Glutamatergic neuron (in vitro differentiated cells): ENCODE measurements at regions not wholly inside any gene's neighbourhood (a gene's known extent, or its start where the extent isn't known, plus 50 kb on each side); places are given as distances from the start of the nearest gene placed in this dataset.

Experiments
- DNase-seq: peaks from one replicate; pipeline ENCODE4 v3.0.0; 2022
- H3K27ac Mint-ChIP-seq: one replicate; pipeline ENCODE4 v1.8.0; 2020; ENCODE audit warnings: mild to moderate bottlenecking, mixed read lengths, inconsistent platforms; ENCODE audit not compliant: unreplicated experiment
- H3K27me3 Mint-ChIP-seq: one replicate; pipeline ENCODE4 v1.8.0; 2020; ENCODE audit warnings: mild to moderate bottlenecking, moderate library complexity, mixed read lengths, inconsistent platforms; ENCODE audit not compliant: unreplicated experiment
- H3K36me3 Mint-ChIP-seq: one replicate; pipeline ENCODE4 v1.8.0; 2020; ENCODE audit warnings: mild to moderate bottlenecking, mixed read lengths, inconsistent platforms; ENCODE audit not compliant: unreplicated experiment
- H3K4me1 Mint-ChIP-seq: one replicate; pipeline ENCODE4 v1.8.0; 2020; ENCODE audit warnings: mild to moderate bottlenecking, low read depth, mixed read lengths, inconsistent platforms; ENCODE audit not compliant: unreplicated experiment
- H3K4me3 Mint-ChIP-seq: one replicate; pipeline ENCODE4 v1.8.0; 2020; ENCODE audit warnings: mild to moderate bottlenecking, mixed read lengths, inconsistent platforms; ENCODE audit not compliant: unreplicated experiment
- H3K9me3 Mint-ChIP-seq: one replicate; pipeline ENCODE4 v1.8.0; 2020; ENCODE audit warnings: mild to moderate bottlenecking, moderate library complexity, mixed read lengths, inconsistent platforms; ENCODE audit not compliant: unreplicated experiment
- TF ChIP-seq, protein P1 (sequence below): fragments of 200-600 bp; sonication (generic); IDR thresholded peaks from one replicate; pipeline ENCODE4 v1.5.0; 2021; ENCODE audit not compliant: partially characterized antibody, unreplicated experiment

DNA sequence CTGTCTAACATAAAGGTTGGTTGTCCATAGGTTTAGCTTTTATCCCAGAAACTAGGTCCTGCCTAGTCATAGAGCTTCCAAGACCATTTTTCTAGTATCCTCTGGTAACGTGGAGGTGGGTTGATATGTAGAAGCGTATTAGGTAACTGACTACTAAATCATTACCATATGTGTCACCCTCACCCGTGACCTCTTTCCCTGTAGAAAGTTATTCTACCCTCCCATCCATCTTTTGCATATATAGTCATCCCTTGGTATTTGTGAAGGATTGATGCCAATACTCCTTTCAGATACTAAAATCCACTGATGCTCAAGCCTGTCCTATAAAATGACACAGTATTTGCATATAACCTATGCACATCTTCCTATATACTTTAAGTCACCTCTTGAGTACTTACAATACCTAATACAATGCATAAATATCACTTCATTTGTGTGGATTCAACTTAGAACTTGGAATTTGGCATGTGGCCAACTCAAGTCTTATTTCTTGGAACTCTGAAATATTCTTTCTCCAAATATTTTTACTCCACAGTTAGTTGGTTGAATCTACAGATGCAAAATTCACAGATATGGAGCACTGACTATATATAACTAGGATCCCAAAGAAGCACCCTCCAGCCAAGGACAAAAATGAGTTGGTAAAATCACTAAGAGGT is 497.0 kb upstream of the TENM4 start:
- H3K27me3 Mint-ChIP-seq = no peaks in the 10 kb centered on the region
- H3K4me1 Mint-ChIP-seq = no peaks in the 10 kb centered on the region
- peaks cover 3% of the 10 kb centered on the region for H3K9me3 Mint-ChIP-seq
- H3K4me3 Mint-ChIP-seq = no peak overlapping the region
- H3K36me3 Mint-ChIP-seq = no peaks in the 10 kb centered on the region
- DNase-seq = no peak
- TF ChIP-seq, protein P1, sequence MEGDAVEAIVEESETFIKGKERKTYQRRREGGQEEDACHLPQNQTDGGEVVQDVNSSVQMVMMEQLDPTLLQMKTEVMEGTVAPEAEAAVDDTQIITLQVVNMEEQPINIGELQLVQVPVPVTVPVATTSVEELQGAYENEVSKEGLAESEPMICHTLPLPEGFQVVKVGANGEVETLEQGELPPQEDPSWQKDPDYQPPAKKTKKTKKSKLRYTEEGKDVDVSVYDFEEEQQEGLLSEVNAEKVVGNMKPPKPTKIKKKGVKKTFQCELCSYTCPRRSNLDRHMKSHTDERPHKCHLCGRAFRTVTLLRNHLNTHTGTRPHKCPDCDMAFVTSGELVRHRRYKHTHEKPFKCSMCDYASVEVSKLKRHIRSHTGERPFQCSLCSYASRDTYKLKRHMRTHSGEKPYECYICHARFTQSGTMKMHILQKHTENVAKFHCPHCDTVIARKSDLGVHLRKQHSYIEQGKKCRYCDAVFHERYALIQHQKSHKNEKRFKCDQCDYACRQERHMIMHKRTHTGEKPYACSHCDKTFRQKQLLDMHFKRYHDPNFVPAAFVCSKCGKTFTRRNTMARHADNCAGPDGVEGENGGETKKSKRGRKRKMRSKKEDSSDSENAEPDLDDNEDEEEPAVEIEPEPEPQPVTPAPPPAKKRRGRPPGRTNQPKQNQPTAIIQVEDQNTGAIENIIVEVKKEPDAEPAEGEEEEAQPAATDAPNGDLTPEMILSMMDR = no peak
- no peak overlapping the region for H3K27ac Mint-ChIP-seq

DNA sequence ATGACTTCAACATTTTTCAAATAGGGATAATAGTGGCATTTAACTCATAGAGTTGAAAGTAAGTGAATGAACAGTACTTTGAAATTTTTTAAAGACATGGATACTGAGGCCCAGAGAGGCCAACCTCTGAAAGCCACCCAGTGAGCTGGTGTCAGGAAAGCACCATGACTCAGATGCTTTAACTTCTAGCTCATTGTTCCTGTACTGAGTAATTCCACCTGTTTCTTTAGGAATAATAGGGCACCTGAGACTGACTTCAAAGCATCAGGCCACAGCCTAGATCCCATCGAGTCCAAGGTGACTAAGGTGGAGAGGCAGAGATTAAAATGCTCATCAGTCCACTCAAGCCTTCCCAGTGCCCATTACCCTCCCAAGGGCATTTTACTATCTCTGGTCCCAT is 491.8 kb upstream of the TENM4 start:
- Mint-ChIP-seq H3K36me3 (no peaks in the 10 kb centered on the region), H3K9me3 (peaks cover 2% of the 10 kb centered on the region), H3K4me1 (no peaks in the 10 kb centered on the region), H3K4me3 (no peak overlapping the region), H3K27me3 (no peaks in the 10 kb centered on the region), H3K27ac (no peak overlapping the region)
- DNase-seq = no peak
- TF ChIP-seq, protein P1 = no peak

DNA sequence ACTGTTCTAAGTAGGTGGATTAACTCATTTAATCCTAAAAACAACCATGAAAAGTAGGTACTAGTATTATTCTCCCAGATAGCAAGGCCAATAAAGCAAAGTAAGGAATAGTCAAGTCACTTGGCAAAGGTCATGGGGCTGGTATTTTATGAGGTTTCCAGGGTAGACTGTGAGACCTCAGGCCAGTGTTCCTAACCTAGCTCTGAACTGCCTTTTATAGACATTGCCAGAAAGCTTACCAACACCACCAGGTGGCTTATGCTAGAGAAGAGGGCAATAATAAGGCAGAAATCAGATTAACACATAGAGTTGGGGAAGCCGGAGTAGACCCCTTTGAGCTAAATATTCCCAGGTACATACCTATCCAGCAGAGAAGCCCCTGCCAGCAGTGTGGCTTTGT is 490.9 kb upstream of the TENM4 start:
- Mint-ChIP-seq H3K27ac (no peak overlapping the region), H3K4me1 (no peaks in the 10 kb centered on the region), H3K27me3 (no peaks in the 10 kb centered on the region), H3K36me3 (no peaks in the 10 kb centered on the region), H3K4me3 (no peak overlapping the region), H3K9me3 (peaks cover under 1% of the 10 kb centered on the region)
- no peak for DNase-seq
- TF ChIP-seq, protein P1 = no peak

DNA sequence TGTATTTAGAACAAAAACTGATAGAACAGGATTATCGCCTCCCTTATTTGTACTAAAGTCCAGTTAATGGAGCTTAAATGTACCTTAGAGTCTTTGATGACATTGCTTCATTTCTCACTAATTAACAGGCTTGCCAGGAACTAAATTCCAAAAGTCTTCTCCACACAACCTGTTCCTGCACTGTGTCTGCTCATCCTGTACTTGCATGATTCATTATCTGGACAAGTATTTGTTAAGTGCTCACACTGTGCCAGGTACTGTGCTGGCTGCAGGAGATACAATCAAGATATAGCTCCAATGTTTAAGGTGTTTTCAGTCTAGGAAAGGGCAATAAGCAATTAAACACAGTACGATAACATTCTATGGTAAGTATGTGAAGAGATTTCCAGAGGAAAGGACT is 485.9 kb upstream of the TENM4 start:
- TF ChIP-seq, protein P1 = no peak
- H3K27ac Mint-ChIP-seq = no peak overlapping the region
- no peaks in the 10 kb centered on the region for H3K36me3 Mint-ChIP-seq
- no peak for DNase-seq
- no peak overlapping the region for H3K4me3 Mint-ChIP-seq
- no peaks in the 10 kb centered on the region for H3K27me3 Mint-ChIP-seq
- peaks cover 6% of the 10 kb centered on the region for H3K4me1 Mint-ChIP-seq
- peaks cover 5% of the 10 kb centered on the region for H3K9me3 Mint-ChIP-seq

DNA sequence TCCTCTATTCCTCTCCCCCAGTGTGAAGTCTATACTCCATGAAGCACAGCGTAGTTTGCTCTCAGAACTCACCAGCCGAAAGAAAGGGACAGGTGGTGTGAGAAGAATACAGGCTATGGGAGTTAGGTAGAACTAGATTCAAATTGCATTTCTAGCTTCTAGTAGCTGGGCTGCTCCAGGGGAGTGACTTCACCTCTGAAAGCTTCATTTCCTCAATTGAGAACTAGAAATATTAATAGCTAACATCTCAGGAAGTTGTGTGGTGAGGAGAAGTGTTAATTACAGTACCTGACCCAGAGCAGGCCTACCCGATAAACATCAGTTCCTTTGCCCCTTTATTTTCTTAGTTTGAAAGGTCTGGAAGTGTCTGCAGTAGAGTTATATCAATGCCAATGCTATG is 484.7 kb upstream of the TENM4 start:
- Mint-ChIP-seq H3K4me3 (no peak overlapping the region), H3K27ac (no peak overlapping the region), H3K36me3 (no peaks in the 10 kb centered on the region), H3K4me1 (peaks cover 6% of the 10 kb centered on the region), H3K9me3 (peaks cover 5% of the 10 kb centered on the region), H3K27me3 (no peaks in the 10 kb centered on the region)
- DNase-seq = no peak
- TF ChIP-seq, protein P1 = no peak
